ENCODE measurements at regions not wholly inside any gene's neighbourhood (a gene's known extent, or its start where the extent isn't known, plus 50 kb on each side); places are given as distances from the start of the nearest gene placed in this dataset.

DNA sequence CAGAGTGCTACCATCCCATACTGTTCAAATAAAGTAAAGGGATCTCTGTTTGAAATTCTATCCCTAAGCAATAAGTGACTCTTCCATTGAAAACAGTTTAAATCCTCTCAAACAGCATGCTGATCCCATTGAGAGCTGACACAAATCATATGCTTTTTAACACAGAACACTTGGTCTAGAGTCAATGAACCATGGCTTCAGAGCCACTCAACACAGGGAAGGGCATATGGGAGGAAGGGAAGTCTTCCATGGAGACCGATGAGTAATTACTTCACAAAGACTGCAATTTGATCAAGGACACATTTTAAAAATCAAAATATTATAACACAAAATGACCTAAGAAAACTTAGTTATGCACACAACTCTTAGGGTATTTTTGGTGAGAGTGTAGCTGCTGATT, 1073.0 kb upstream of the MAP3K7 start:
- TF ChIP-seq, protein P1, sequence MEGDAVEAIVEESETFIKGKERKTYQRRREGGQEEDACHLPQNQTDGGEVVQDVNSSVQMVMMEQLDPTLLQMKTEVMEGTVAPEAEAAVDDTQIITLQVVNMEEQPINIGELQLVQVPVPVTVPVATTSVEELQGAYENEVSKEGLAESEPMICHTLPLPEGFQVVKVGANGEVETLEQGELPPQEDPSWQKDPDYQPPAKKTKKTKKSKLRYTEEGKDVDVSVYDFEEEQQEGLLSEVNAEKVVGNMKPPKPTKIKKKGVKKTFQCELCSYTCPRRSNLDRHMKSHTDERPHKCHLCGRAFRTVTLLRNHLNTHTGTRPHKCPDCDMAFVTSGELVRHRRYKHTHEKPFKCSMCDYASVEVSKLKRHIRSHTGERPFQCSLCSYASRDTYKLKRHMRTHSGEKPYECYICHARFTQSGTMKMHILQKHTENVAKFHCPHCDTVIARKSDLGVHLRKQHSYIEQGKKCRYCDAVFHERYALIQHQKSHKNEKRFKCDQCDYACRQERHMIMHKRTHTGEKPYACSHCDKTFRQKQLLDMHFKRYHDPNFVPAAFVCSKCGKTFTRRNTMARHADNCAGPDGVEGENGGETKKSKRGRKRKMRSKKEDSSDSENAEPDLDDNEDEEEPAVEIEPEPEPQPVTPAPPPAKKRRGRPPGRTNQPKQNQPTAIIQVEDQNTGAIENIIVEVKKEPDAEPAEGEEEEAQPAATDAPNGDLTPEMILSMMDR (IDR thresholded peaks at IDR 0.05; ENCODE audit: low read depth, low read length, missing input control): no peak
- TF ChIP-seq, protein P2, sequence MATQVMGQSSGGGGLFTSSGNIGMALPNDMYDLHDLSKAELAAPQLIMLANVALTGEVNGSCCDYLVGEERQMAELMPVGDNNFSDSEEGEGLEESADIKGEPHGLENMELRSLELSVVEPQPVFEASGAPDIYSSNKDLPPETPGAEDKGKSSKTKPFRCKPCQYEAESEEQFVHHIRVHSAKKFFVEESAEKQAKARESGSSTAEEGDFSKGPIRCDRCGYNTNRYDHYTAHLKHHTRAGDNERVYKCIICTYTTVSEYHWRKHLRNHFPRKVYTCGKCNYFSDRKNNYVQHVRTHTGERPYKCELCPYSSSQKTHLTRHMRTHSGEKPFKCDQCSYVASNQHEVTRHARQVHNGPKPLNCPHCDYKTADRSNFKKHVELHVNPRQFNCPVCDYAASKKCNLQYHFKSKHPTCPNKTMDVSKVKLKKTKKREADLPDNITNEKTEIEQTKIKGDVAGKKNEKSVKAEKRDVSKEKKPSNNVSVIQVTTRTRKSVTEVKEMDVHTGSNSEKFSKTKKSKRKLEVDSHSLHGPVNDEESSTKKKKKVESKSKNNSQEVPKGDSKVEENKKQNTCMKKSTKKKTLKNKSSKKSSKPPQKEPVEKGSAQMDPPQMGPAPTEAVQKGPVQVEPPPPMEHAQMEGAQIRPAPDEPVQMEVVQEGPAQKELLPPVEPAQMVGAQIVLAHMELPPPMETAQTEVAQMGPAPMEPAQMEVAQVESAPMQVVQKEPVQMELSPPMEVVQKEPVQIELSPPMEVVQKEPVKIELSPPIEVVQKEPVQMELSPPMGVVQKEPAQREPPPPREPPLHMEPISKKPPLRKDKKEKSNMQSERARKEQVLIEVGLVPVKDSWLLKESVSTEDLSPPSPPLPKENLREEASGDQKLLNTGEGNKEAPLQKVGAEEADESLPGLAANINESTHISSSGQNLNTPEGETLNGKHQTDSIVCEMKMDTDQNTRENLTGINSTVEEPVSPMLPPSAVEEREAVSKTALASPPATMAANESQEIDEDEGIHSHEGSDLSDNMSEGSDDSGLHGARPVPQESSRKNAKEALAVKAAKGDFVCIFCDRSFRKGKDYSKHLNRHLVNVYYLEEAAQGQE (IDR thresholded peaks at IDR 0.05): no peak
- no peak for TF ChIP-seq YY1 (IDR thresholded peaks at IDR 0.05)
- TF ChIP-seq EGR1 (IDR thresholded peaks at IDR 0.05; ENCODE audit: low read depth in 2 of 2): no peak
- no peak for TF ChIP-seq TAF1 (conservative IDR thresholded peaks at IDR 0.05)

Data from liver (tissue), 3 donors.